ENCODE measurements at regions not wholly inside any gene's neighbourhood (a gene's known extent, or its start where the extent isn't known, plus 50 kb on each side); places are given as distances from the start of the nearest gene placed in this dataset. TPM values are rescaled to one million over a fixed set of nuclear protein-coding genes. Genes with fewer than 3 reads are reported as not detected.
"Not testable (repeated sequence)": the region's sequence is repeated elsewhere in the genome, so short reads cannot be mapped to it uniquely, and the experiment has no call there.

- not testable (repeated sequence) for DNase-seq (ENCODE audit: low spot score)
These were observed 216.9 kb downstream of the POTED start for GRCh38 chr21:13826511-13826910.

GRCh38 chr21:13825218-13825778, 215.7 kb downstream of the POTED start:
- DNase-seq (ENCODE audit: low spot score): not testable (repeated sequence)

DNA sequence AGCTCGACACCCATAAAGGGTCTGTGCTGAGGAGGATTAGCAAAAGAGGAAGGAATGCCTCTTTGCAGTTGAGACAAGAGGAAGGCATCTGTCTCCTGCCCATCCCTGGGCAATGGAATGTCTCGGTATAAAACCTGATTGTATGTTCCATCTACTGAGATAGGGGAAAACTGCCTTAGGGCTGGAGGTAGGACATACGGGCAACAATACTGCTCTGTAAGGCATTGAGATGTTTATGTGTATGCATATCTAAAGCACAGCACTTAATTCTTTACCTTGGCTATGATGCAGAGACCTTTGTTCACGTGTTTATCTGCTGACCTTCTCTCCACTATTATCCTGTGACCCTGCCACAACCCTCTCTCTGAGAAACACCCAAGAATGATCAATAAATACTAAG, 210.7 kb downstream of the POTED start:
- DNase-seq (ENCODE audit: low spot score): not testable (repeated sequence)

GRCh38 chr21:13812191-13812590, 202.6 kb downstream of the POTED start:
- not testable (repeated sequence) for DNase-seq (ENCODE audit: low spot score)

GRCh38 chr21:13810559-13810958, 201.0 kb downstream of the POTED start:
- DNase-seq (ENCODE audit: low spot score): not testable (repeated sequence)

DNA sequence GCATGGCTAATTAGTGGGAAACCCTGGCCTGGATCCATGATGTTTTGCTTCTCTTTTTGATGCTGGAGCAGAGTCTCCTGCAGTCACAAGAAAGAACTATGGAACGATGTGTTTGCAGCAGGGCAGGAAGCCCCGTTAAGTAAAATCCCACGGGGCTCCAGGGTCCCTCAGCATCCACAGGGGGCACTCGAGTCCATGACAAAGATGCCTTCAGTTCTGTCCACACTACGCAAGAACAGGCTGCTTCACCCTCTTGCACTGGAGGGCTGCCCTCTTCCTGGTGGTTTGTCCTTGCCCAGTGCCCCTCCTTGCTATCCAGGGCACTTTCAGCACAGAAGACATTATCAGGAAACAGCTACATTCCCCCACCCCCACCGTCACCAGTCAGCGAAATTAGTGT, 196.9 kb downstream of the POTED start:
- peak; percentile 1 for DNase-seq (ENCODE audit: low spot score)

DNA sequence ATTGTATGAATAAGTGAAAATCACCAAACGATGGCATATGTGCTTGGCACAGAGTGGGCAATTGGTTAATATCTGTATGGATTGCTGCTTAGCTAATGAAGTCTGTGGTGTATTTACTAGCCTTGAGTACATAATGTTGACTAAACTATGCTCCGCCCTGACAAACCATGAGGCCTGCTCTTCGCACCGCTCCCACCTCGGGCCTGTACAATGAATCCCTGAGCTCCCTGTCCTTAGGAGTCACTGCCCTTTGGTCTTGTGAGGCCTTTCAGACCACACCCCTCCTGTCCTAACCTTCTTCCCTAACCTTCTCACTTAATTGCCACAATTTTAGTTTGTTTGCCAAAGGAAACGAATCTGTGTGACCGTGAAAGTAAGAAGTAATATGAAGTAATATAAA, 193.2 kb downstream of the POTED start:
- DNase-seq (ENCODE audit: low spot score): not testable (repeated sequence)

Small RNA genes lying in the stretch of these regions (small RNA-seq; reads per million reads assigned to genes)
- gene RNU6-954P (not detected), gene ZNF114P1 (not detected)
